Colonic mucosa (tissue), 4 donors: ENCODE measurements at regions not wholly inside any gene's neighbourhood (a gene's known extent, or its start where the extent isn't known, plus 50 kb on each side); places are given as distances from the start of the nearest gene placed in this dataset.

Experiments used
- DNase-seq: peaks from one replicate; pipeline ENCODE4 v3.0.0-alpha.2; 2020
- H3K27ac ChIP-seq: fragments of 200-600 bp; one replicate; pipeline ENCODE4 v1.8.0; 2021
- H3K27me3 ChIP-seq: fragments of 200-600 bp; one replicate; pipeline ENCODE4 v1.8.0; 2021
- H3K36me3 ChIP-seq: fragments of 200-600 bp; one replicate; pipeline ENCODE4 v1.8.0; 2021
- H3K4me1 ChIP-seq: fragments of 200-600 bp; one replicate; pipeline ENCODE4 v1.8.0; 2021; ENCODE audit warnings: mild to moderate bottlenecking
- H3K4me3 ChIP-seq: fragments of 200-600 bp; one replicate; pipeline ENCODE4 v1.8.0; 2021
- H3K9ac ChIP-seq, 2 donors: one replicate each; pipeline ENCODE4 v1.7.0; 2013; ENCODE audit warnings: control low read depth in 2 of 2, low read depth in 2 of 2, low read length in 2 of 2
- H3K9me3 ChIP-seq: fragments of 200-600 bp; one replicate; pipeline ENCODE4 v1.8.0; 2021
- CTCF ChIP-seq: fragments of 200-600 bp; IDR thresholded peaks from one replicate; pipeline ENCODE4 v1.8.0; 2022; ENCODE audit warnings: antibody characterized with exemption, mild to moderate bottlenecking
- intact Hi-C: fragments of 100-400 bp; cut with DNase I; formaldehyde crosslinking; loops from one replicate; pipeline ENCODE4 v1.14.1; 2022
- donor health status: healthy.
- donor health status: DM: no; HTN: no; CAD: no.
- donor health status: DM: no; HTN: no; CAD: no.

DNA sequence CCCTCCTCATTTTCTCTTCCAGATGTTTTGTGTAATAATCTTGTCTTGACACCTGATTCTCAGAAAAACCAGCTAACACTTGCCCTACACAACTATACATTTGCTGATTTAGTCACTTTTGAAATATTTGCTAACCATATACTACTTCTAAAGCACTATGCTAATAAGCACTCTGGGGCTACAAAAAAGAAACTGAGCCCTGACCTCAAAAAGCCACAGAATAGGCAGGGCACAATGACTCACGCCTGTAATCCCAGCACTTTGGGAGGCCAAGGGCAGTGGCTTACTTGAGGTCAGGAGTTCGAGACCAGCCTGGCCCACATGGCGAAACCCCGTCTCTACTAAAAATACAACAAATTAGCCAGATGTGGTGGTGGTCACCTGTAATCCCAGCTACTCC, 266.0 kb downstream of the RAD51AP2 start:
- Histone ChIP-seq H3K9ac (no peak overlapping the region), H3K4me3 (no peak overlapping the region), H3K27me3 (no peaks in the 10 kb centered on the region), H3K4me1 (no peaks in the 10 kb centered on the region), H3K27ac (no peak overlapping the region), H3K9me3 (no peaks in the 10 kb centered on the region), H3K36me3 (no peaks in the 10 kb centered on the region)
- no peak for DNase-seq
- no peak for TF ChIP-seq CTCF
- intact Hi-C loops = no loop called here

GRCh38 chr2:17251171-17251570, 267.1 kb downstream of the RAD51AP2 start:
- intact Hi-C loops = no loop called here
- no peak for DNase-seq
- TF ChIP-seq CTCF = no peak

DNA sequence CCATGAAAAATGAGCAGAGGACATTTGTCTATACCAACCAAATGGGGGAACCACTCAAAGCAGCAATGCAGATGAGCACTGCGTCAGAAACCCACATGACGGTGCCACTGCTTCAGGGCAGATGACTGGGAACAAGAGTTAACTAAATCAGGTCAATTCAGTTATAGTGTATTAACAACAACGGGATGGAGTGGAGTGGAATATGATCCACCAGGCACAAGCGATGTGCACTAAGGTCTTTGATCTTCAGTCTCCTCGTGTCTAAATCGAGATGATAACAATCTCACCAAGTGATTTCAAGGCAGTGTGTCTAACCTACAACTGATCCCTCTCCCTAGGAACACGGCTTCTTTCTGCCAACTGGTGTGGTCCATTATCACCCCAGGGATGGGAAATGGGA, 269.0 kb downstream of the RAD51AP2 start:
- H3K9me3 ChIP-seq = no peaks in the 10 kb centered on the region
- no peak overlapping the region for H3K9ac ChIP-seq
- H3K27me3 ChIP-seq = no peaks in the 10 kb centered on the region
- H3K4me3 ChIP-seq = no peak overlapping the region
- no peaks in the 10 kb centered on the region for H3K4me1 ChIP-seq
- H3K36me3 ChIP-seq = no peaks in the 10 kb centered on the region
- no peak overlapping the region for H3K27ac ChIP-seq
- intact Hi-C loops = no loop called here
- DNase-seq = no peak
- no peak for TF ChIP-seq CTCF

More at GRCh38 chr2:17251171-17251570, 267.1 kb downstream of the RAD51AP2 start:
- H3K27me3 ChIP-seq = no peaks in the 10 kb centered on the region
- H3K9ac ChIP-seq = no peak overlapping the region
- H3K4me1 ChIP-seq = no peaks in the 10 kb centered on the region
- no peak overlapping the region for H3K4me3 ChIP-seq
- no peaks in the 10 kb centered on the region for H3K36me3 ChIP-seq
- H3K27ac ChIP-seq = no peak overlapping the region
- no peaks in the 10 kb centered on the region for H3K9me3 ChIP-seq

GRCh38 chr2:17245906-17246305, 272.3 kb downstream of the RAD51AP2 start:
- Histone ChIP-seq H3K4me1 (no peaks in the 10 kb centered on the region), H3K27me3 (no peaks in the 10 kb centered on the region), H3K4me3 (no peak overlapping the region), H3K9me3 (no peaks in the 10 kb centered on the region), H3K9ac (no peak overlapping the region), H3K36me3 (no peaks in the 10 kb centered on the region), H3K27ac (no peak overlapping the region)
- DNase-seq = no peak
- intact Hi-C loops = no loop called here
- TF ChIP-seq CTCF = no peak

- intact Hi-C loops = no loop called here
- TF ChIP-seq CTCF = no peak
- no peak for DNase-seq
Observed at GRCh38 chr2:17242813-17243485, 275.3 kb downstream of the RAD51AP2 start.

More at GRCh38 chr2:17242813-17243485, 275.3 kb downstream of the RAD51AP2 start:
- no peak overlapping the region for H3K27ac ChIP-seq
- H3K9me3 ChIP-seq = no peaks in the 10 kb centered on the region
- no peak overlapping the region for H3K9ac ChIP-seq
- no peaks in the 10 kb centered on the region for H3K36me3 ChIP-seq
- H3K4me1 ChIP-seq = no peaks in the 10 kb centered on the region
- no peak overlapping the region for H3K4me3 ChIP-seq
- no peaks in the 10 kb centered on the region for H3K27me3 ChIP-seq
